H1 (cell line): ENCODE measurements at regions not wholly inside any gene's neighbourhood (a gene's known extent, or its start where the extent isn't known, plus 50 kb on each side); places are given as distances from the start of the nearest gene placed in this dataset.

Source experiments
- CTCF ChIA-PET: fragments of 300-600 bp; sonication (Branson Sonifier 250); formaldehyde crosslinking; loops from one replicate; lab custom pipeline; 2021; ENCODE audit not compliant: partially characterized antibody; lab: Charles Lee
- POLR2A ChIA-PET: fragments of 300-600 bp; sonication (Branson Sonifier 250); formaldehyde crosslinking; loops from one replicate; lab custom pipeline; 2021; ENCODE audit warnings: inconsistent platforms; ENCODE audit not compliant: partially characterized antibody; lab: Charles Lee
- DNase-seq, 2 experiments: peaks; one replicate each; pipeline versions ENCODE4 v3.0.0 to v3.0.0-alpha.2; 2010 to 2022; ENCODE audit warnings: low spot score in 2 of 2, low read depth in 1 of 2, mixed read lengths in 1 of 2
- FAIRE-seq: peaks from 2 replicates; lab custom pipeline; 2011; peaks lifted over from hg19 to GRCh38; lab: Jason Lieb, UNC
- H2AFZ ChIP-seq: 2 replicates; pipeline ENCODE4 v1.8.1; 2012; ENCODE audit warnings: low read length, inconsistent platforms
- H2AK5ac ChIP-seq: 2 replicates; pipeline ENCODE4 v1.6.1; 2013; ENCODE audit warnings: low read depth, low read length
- H2BK120ac ChIP-seq: replicated peaks from 2 replicates; pipeline ENCODE3; 2013; ENCODE audit warnings: low read depth, low read length, inconsistent platforms
- H2BK12ac ChIP-seq: 2 replicates; pipeline ENCODE4 v1.6.1; 2013; ENCODE audit warnings: low read depth, low read length
- H2BK15ac ChIP-seq: 2 replicates; pipeline ENCODE4 v1.6.1; 2013; ENCODE audit warnings: low read length
- H2BK20ac ChIP-seq: 2 replicates; pipeline ENCODE4 v1.6.1; 2013; ENCODE audit warnings: low read length
- H2BK5ac ChIP-seq: 2 replicates; pipeline ENCODE4 v1.6.1; 2013; ENCODE audit warnings: low read depth, low read length
- H3K14ac ChIP-seq: 2 replicates; pipeline ENCODE4 v1.6.1; 2013; ENCODE audit warnings: inconsistent platforms; ENCODE audit not compliant: insufficient read length
- H3K18ac ChIP-seq: 2 replicates; pipeline ENCODE4 v1.6.1; 2013; ENCODE audit warnings: low read length; ENCODE audit errors: extremely low read depth
- H3K23ac ChIP-seq: 2 replicates; pipeline ENCODE4 v1.6.1; 2013; ENCODE audit warnings: inconsistent platforms; ENCODE audit not compliant: insufficient read length
- H3K23me2 ChIP-seq: 2 replicates; pipeline ENCODE4 v1.6.1; 2013; ENCODE audit warnings: low read depth, low read length
- H3K27ac ChIP-seq: 2 replicates; pipeline ENCODE4 v1.6.1; 2011; ENCODE audit warnings: low read depth, low read length, inconsistent platforms
- H3K27me3 ChIP-seq, 4 experiments: replicated peaks in 1 of 4; 1 replicate in 1 of 4; 2 replicates in 3 of 4; pipeline versions ENCODE4 v1.6.1 to v1.8.1; 2011 to 2013; ENCODE audit warnings: low read length in 3 of 4, mild to moderate bottlenecking in 3 of 4, inconsistent platforms in 2 of 4, mixed read lengths in 2 of 4, moderate library complexity in 1 of 4; ENCODE audit not compliant: control insufficient read depth in 3 of 4, insufficient read depth in 3 of 4; ENCODE audit errors: extremely low read depth in 1 of 4
- H3K36me3 ChIP-seq, 4 experiments: 2 replicates each; pipeline versions ENCODE4 v1.6.1 to v1.8.1; 2011 to 2013; ENCODE audit warnings: mild to moderate bottlenecking in 4 of 4, low read length in 3 of 4, moderate library complexity in 2 of 4, control low read depth in 1 of 4, inconsistent platforms in 1 of 4; ENCODE audit not compliant: insufficient read depth in 4 of 4, control insufficient read depth in 2 of 4
- H3K4ac ChIP-seq: replicated peaks from 2 replicates; pipeline ENCODE3; 2013; ENCODE audit warnings: low read length, low read depth, mixed read lengths, inconsistent platforms; ENCODE audit not compliant: insufficient read length
- H3K4me1 ChIP-seq, 4 experiments: replicated peaks in 1 of 4; 1 replicate in 1 of 4; 2 replicates in 3 of 4; pipeline versions ENCODE4 v1.6.1 to v1.8.1; 2011 to 2013; ENCODE audit warnings: low read length in 3 of 4, inconsistent platforms in 2 of 4, mixed read lengths in 1 of 4; ENCODE audit not compliant: insufficient read depth in 4 of 4, control insufficient read depth in 3 of 4
- H3K4me2 ChIP-seq, 2 experiments: 2 replicates each; pipeline versions ENCODE4 v1.6.1 to v1.8.1; 2011 to 2013; ENCODE audit warnings: low read depth in 2 of 2, low read length in 2 of 2, control low read depth in 1 of 2, inconsistent platforms in 1 of 2, mild to moderate bottlenecking in 1 of 2; ENCODE audit not compliant: insufficient read depth in 1 of 2
- H3K4me3 ChIP-seq, 4 experiments: fragments of 200-600, 300-600 bp in 1 of 4; sonication (generic), shearing (Covaris generic), sonication (Bioruptor Twin) in 1 of 4; 2 replicates each; pipeline versions ENCODE4 v1.5.1 to v1.8.1; 2011 to 2016; ENCODE audit warnings: low read length in 4 of 4, low read depth in 3 of 4, control low read depth in 2 of 4, inconsistent platforms in 2 of 4, mild to moderate bottlenecking in 2 of 4, mixed read lengths in 1 of 4, moderate library complexity in 1 of 4; ENCODE audit not compliant: insufficient read depth in 2 of 4; ENCODE audit errors: extremely low read depth in 1 of 4
- H3K56ac ChIP-seq: replicated peaks from 2 replicates; pipeline ENCODE3; 2013; ENCODE audit warnings: low read depth, mild to moderate bottlenecking, mixed read lengths, low read length, inconsistent platforms; ENCODE audit not compliant: insufficient read length
- H3K79me1 ChIP-seq: 2 replicates; pipeline ENCODE4 v1.6.1; 2013; ENCODE audit warnings: low read depth, low read length, control low read depth
- H3K79me2 ChIP-seq, 2 experiments: 2 replicates each; pipeline versions ENCODE4 v1.6.1 to v1.8.1; 2012 to 2013; ENCODE audit warnings: low read length in 2 of 2, mild to moderate bottlenecking in 2 of 2, inconsistent platforms in 1 of 2; ENCODE audit not compliant: insufficient read depth in 2 of 2, control insufficient read depth in 1 of 2
- H3K9ac ChIP-seq, 4 experiments: replicated peaks in 1 of 4; 1 replicate in 1 of 4; 2 replicates in 3 of 4; pipeline versions ENCODE4 v1.6.1 to v1.8.1; 2011 to 2013; ENCODE audit warnings: low read depth in 3 of 4, low read length in 3 of 4, control low read depth in 2 of 4, mild to moderate bottlenecking in 2 of 4, moderate library complexity in 2 of 4, inconsistent platforms in 1 of 4; ENCODE audit errors: extremely low read depth in 1 of 4
- H3K9me3 ChIP-seq, 2 experiments: 2 replicates each; pipeline versions ENCODE4 v1.6.1 to v1.8.1; 2012 to 2013; ENCODE audit warnings: mild to moderate bottlenecking in 2 of 2, moderate library complexity in 2 of 2, control low read depth in 1 of 2, inconsistent platforms in 1 of 2, low read depth in 1 of 2, low read length in 1 of 2, mixed read lengths in 1 of 2; ENCODE audit not compliant: insufficient read depth in 2 of 2
- H4K20me1 ChIP-seq, 2 experiments: replicated peaks in 1 of 2; 2 replicates each; pipeline versions ENCODE3 to v1.8.1; 2011 to 2013; ENCODE audit warnings: inconsistent platforms in 2 of 2, low read length in 2 of 2, mild to moderate bottlenecking in 1 of 2; ENCODE audit not compliant: insufficient read depth in 2 of 2, control insufficient read depth in 1 of 2
- H4K5ac ChIP-seq: 2 replicates; pipeline ENCODE4 v1.6.1; 2013; ENCODE audit warnings: low read length, low read depth, mixed read lengths, inconsistent platforms; ENCODE audit not compliant: insufficient read length
- H4K8ac ChIP-seq: 2 replicates; pipeline ENCODE4 v1.8.0; 2013; ENCODE audit warnings: mild to moderate bottlenecking, moderate library complexity, low read length, inconsistent platforms; ENCODE audit not compliant: insufficient read depth; ENCODE audit errors: extremely low read depth
- H4K91ac ChIP-seq: replicated peaks from 2 replicates; pipeline ENCODE3; 2013; ENCODE audit warnings: low read length, mixed read lengths, inconsistent platforms; ENCODE audit not compliant: insufficient read length
- CBX5 ChIP-seq: fragments of 300-800, 300-1000 bp; sonication (generic); IDR thresholded peaks from 2 replicates; pipeline ENCODE4 v1.7.1; 2016; ENCODE audit warnings: antibody characterized with exemption, low read length, low read depth
- HDAC6 ChIP-seq: IDR thresholded peaks from one replicate; pipeline ENCODE4 v1.7.1; 2012; ENCODE audit warnings: low read depth, mild to moderate bottlenecking, inconsistent platforms, low read length, moderate library complexity
- KDM5A ChIP-seq: fragments of 200-600 bp; IDR thresholded peaks from 2 replicates; pipeline ENCODE4 v1.7.1; 2012; ENCODE audit warnings: mild to moderate bottlenecking, low read length, inconsistent platforms, mixed read lengths
- NANOG ChIP-seq: IDR thresholded peaks from 2 replicates; pipeline ENCODE4 v1.6.1; 2011; ENCODE audit warnings: low read length, low read depth, mild to moderate bottlenecking, inconsistent platforms; ENCODE audit not compliant: insufficient read depth, poor library complexity, severe bottlenecking
- NRF1 ChIP-seq: IDR thresholded peaks from 2 replicates; pipeline ENCODE4 v1.6.1; 2011; ENCODE audit warnings: mild to moderate bottlenecking, low read depth, low read length, improper control_type of control experiment
- PHF8 ChIP-seq: fragments of 200-600 bp; sonication (generic); conservative IDR thresholded peaks from 2 replicates; pipeline ENCODE4 v1.7.1; 2012; ENCODE audit warnings: low read depth, mild to moderate bottlenecking, inconsistent platforms, low read length, moderate library complexity
- POLR2A ChIP-seq, 2 experiments: IDR thresholded peaks; 1 replicate in 1 of 2; 2 replicates in 1 of 2; pipeline ENCODE4 v1.6.1; 2011; ENCODE audit warnings: low read depth in 2 of 2, low read length in 2 of 2, mild to moderate bottlenecking in 2 of 2; ENCODE audit errors: control extremely low read depth in 1 of 2
- RNF2 ChIP-seq: fragments of 200-900, 300-1000 bp; sonication (generic); IDR thresholded peaks from 2 replicates; pipeline ENCODE4 v1.7.1; 2016; ENCODE audit warnings: borderline replicate concordance, low read depth, mild to moderate bottlenecking, antibody characterized with exemption, low read length; ENCODE audit not compliant: poor library complexity, severe bottlenecking; ENCODE audit errors: missing control alignments
- TBP ChIP-seq: IDR thresholded peaks from 2 replicates; pipeline ENCODE4 v1.6.1; 2011; ENCODE audit warnings: low read depth, low read length, improper control_type of control experiment
- TCF12 ChIP-seq: IDR thresholded peaks from 2 replicates; pipeline ENCODE4 v1.6.1; 2011; ENCODE audit warnings: low read depth, mild to moderate bottlenecking, low read length
- YY1 ChIP-seq: IDR thresholded peaks from 2 replicates; pipeline ENCODE4 v1.6.1; 2011; ENCODE audit warnings: low read depth, mild to moderate bottlenecking, low read length
- ZNF274 ChIP-seq: IDR thresholded peaks from 2 replicates; pipeline ENCODE4 v1.7.0; 2012; ENCODE audit warnings: low read length, borderline replicate concordance; ENCODE audit errors: extremely low read depth
- WGBS, 2 experiments: shearing (Covaris generic) in 1 of 2; methylation state at CpG; one replicate each; pipeline versions ENCODE4 v1.1.6 to v1.1.7; 2013 to 2015; ENCODE audit warnings: low lambda C conversion rate in 2 of 2, mixed read lengths in 2 of 2, inconsistent platforms in 1 of 2, low coverage in 1 of 2, missing lambda C conversion rate in 1 of 2; ENCODE audit not compliant: insufficient replicate concordance in 2 of 2, insufficient coverage in 1 of 2, insufficient read length in 1 of 2; ENCODE audit errors: extremely low coverage in 1 of 2, missing lambda C conversion rate in 1 of 2; 5-methylcytosine and 5-hydroxymethylcytosine counted together
- TF ChIP-seq, protein P1 (sequence below): IDR thresholded peaks from 2 replicates; pipeline ENCODE4 v1.6.1; 2011; ENCODE audit warnings: low read depth, mild to moderate bottlenecking, low read length; ENCODE audit not compliant: insufficient read depth

DNA sequence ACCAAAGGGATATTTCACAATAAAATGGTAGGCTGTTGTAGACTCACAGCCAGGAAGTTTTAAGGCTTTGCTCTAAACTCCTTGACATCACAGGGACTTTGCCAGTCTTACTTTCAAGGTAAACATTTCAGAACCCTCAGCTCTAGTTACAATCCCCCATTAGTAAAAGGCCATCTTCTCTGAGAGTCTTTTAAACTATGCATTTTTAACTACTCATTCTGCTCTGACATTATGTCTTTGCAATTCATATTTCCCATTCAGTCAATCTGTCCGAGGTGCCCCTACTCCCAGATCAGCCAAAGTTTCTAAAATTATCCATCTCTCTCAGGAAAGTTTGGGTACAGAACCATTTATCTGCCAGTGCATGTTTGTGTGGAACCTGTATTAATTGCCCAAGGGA, 1094.1 kb downstream of the TDRD15 start:
- no peaks in the 10 kb centered on the region for H3K9me3 ChIP-seq
- no peaks in the 10 kb centered on the region for H3K79me1 ChIP-seq
- H3K4me2 ChIP-seq = no peak overlapping the region
- H4K91ac ChIP-seq = no peak overlapping the region
- H4K20me1 ChIP-seq = no peaks in the 10 kb centered on the region
- H3K27ac ChIP-seq = no peak overlapping the region
- H3K36me3 ChIP-seq = no peaks in the 10 kb centered on the region
- no peak overlapping the region for H2BK5ac ChIP-seq
- H3K79me2 ChIP-seq = no peaks in the 10 kb centered on the region
- no peak overlapping the region for H3K18ac ChIP-seq
- no peak overlapping the region for H4K5ac ChIP-seq
- H3K4me3 ChIP-seq = no peak overlapping the region
- TF ChIP-seq, protein P1, sequence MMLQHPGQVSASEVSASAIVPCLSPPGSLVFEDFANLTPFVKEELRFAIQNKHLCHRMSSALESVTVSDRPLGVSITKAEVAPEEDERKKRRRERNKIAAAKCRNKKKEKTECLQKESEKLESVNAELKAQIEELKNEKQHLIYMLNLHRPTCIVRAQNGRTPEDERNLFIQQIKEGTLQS = no peak
- TF ChIP-seq ZNF274 (no peak), TCF12 (no peak), NRF1 (no peak), PHF8 (no peak), POLR2A (IDR thresholded peaks at IDR 0.05; ENCODE audit: control extremely low read depth in 1 of 2, low read depth in 2 of 2, low read length in 2 of 2) (no peak), HDAC6 (no peak), YY1 (no peak), NANOG (no peak), RNF2 (no peak), CBX5 (no peak), KDM5A (no peak), TBP (no peak)
- H4K8ac ChIP-seq = no peak overlapping the region
- no peak overlapping the region for H2BK12ac ChIP-seq
- no peak overlapping the region for H3K56ac ChIP-seq
- H3K4me1 ChIP-seq = no peaks in the 10 kb centered on the region
- H2AFZ ChIP-seq = no peak overlapping the region
- H2BK120ac ChIP-seq = no peak overlapping the region
- no peak overlapping the region for H2BK20ac ChIP-seq
- H2BK15ac ChIP-seq = no peak overlapping the region
- H3K23ac ChIP-seq = no peak overlapping the region
- DNase-seq (no peak), FAIRE-seq (no peak)
- H2AK5ac ChIP-seq = no peak overlapping the region
- ChIA-PET CTCF (interaction anchor here (1.4 to 1.6 kb wide), 3 partner anchors 10 to 158 kb away, joined by 3 read pairs; no protein-coding TSS in a partner anchor), POLR2A (no interaction called here)
- no peaks in the 10 kb centered on the region for H3K23me2 ChIP-seq
- no peak overlapping the region for H3K14ac ChIP-seq
- 94% methylated on average over 1 of the region's 1 CpG; no CpG with 5 or more reads in 1 of the 2 experiments for WGBS, 2 experiments
- H3K9ac ChIP-seq = no peak overlapping the region
- H3K27me3 ChIP-seq = no peaks in the 10 kb centered on the region
- no peak overlapping the region for H3K4ac ChIP-seq
